A549 (cell line): ENCODE measurements at regions not wholly inside any gene's neighbourhood (a gene's known extent, or its start where the extent isn't known, plus 50 kb on each side); places are given as distances from the start of the nearest gene placed in this dataset.

Experiments used
- ATAC-seq, 2 experiments: fragments of 200-7000 bp in 1 of 2; fragments of >200 bp in 1 of 2; cut with Nextera tagmentation in 1 of 2; cut with Tn5 transposase in 1 of 2; 3 replicates each; pipeline versions ENCODE4 v1.8.0 to v1.9.1; 2018 to 2020; ENCODE audit warnings: mild to moderate bottlenecking in 1 of 2, moderate library complexity in 1 of 2
- CTCF ChIA-PET: fragments of 300-600 bp; sonication (Branson Sonifier 250); formaldehyde crosslinking; extraction: SDS; loops from one replicate; lab custom pipeline; 2021; ENCODE audit warnings: antibody characterized with exemption, inconsistent platforms; lab: Yijun Ruan, JAX
- POLR2A ChIA-PET: fragments of 350-600 bp; formaldehyde crosslinking; extraction: SDS; loops from one replicate; lab custom pipeline; 2021; ENCODE audit warnings: antibody characterized with exemption, inconsistent platforms; lab: Yijun Ruan, JAX
- DNase-seq, 2 experiments: peaks; one replicate each; pipeline versions ENCODE4 v3.0.0 to v3.0.0-alpha.2; 2011 to 2016; ENCODE audit warnings: low read depth in 1 of 2, low spot score in 1 of 2
- FAIRE-seq: peaks from 2 replicates; lab custom pipeline; 2011; peaks lifted over from hg19 to GRCh38; lab: Jason Lieb, UNC
- H3K27ac ChIP-seq, 2 experiments: fragments of >200 bp; sonication (Bioruptor Twin); formaldehyde crosslinking; 3 replicates each; pipeline ENCODE4 v1.5.1; 2016 to 2017
- H3K4me1 ChIP-seq: fragments of >200 bp; sonication (Bioruptor Twin); formaldehyde crosslinking; 3 replicates; pipeline ENCODE4 v1.6.1; 2016
- H3K4me2 ChIP-seq: fragments of >200 bp; sonication (Bioruptor Twin); formaldehyde crosslinking; 3 replicates; pipeline ENCODE4 v1.6.1; 2016
- H3K4me3 ChIP-seq: fragments of >200 bp; sonication (Bioruptor Twin); formaldehyde crosslinking; 3 replicates; pipeline ENCODE4 v1.5.1; 2016
- H3K9me3 ChIP-seq: fragments of >200 bp; sonication (Bioruptor Twin); formaldehyde crosslinking; 3 replicates; pipeline ENCODE4 v1.6.1; 2016
- BHLHE40 ChIP-seq: IDR thresholded peaks from 2 replicates; pipeline ENCODE4 v1.6.1; 2012; ENCODE audit warnings: low read depth, low read length, inconsistent platforms
- CHD2 ChIP-seq: fragments of 150-350 bp; IDR thresholded peaks from 2 replicates; pipeline ENCODE4 v1.6.1; 2014; ENCODE audit warnings: low read length; ENCODE audit not compliant: partially characterized antibody
- CHD4 ChIP-seq: fragments of 200-600 bp; sonication (generic); IDR thresholded peaks from 2 replicates; pipeline ENCODE4 v1.6.1; 2016; ENCODE audit warnings: antibody characterized with exemption, mild to moderate bottlenecking, borderline replicate concordance
- EHF ChIP-seq: fragments of 250-450 bp; sonication (Bioruptor Pico); IDR thresholded peaks from 2 replicates; pipeline ENCODE4 v1.5.0; 2020; ENCODE audit warnings: mild to moderate bottlenecking
- EHMT2 ChIP-seq: fragments of 200-600 bp; sonication (generic); IDR thresholded peaks from 2 replicates; pipeline ENCODE4 v1.6.1; 2016; ENCODE audit warnings: antibody characterized with exemption, low read depth, mild to moderate bottlenecking, moderate library complexity
- EP300 ChIP-seq, 2 experiments: fragments of >200 bp; sonication (Bioruptor Twin); formaldehyde crosslinking; IDR thresholded peaks; 2 replicates in 1 of 2; 3 replicates in 1 of 2; pipeline ENCODE4 v1.6.1; 2016 to 2017
- ESRRA ChIP-seq: fragments of 150-350 bp; IDR thresholded peaks from 2 replicates; pipeline ENCODE4 v1.6.1; 2014; ENCODE audit warnings: mild to moderate bottlenecking, low read length, borderline replicate concordance
- FOXS1 ChIP-seq: fragments of 250-450 bp; sonication (Bioruptor Pico); IDR thresholded peaks from 2 replicates; pipeline ENCODE4 v1.5.0; 2020; ENCODE audit warnings: mild to moderate bottlenecking, moderate library complexity
- HDAC2 ChIP-seq: fragments of 200-600 bp; sonication (generic); IDR thresholded peaks from 2 replicates; pipeline ENCODE4 v1.6.1; 2016
- HOXB13 ChIP-seq: fragments of 250-450 bp; sonication (Bioruptor Pico); IDR thresholded peaks from 2 replicates; pipeline ENCODE4 v1.5.0; 2020; ENCODE audit warnings: low read depth, mild to moderate bottlenecking, moderate library complexity
- MAZ ChIP-seq: fragments of 150-350 bp; IDR thresholded peaks from 2 replicates; pipeline ENCODE4 v1.6.1; 2014; ENCODE audit warnings: antibody characterized with exemption, low read depth, low read length, borderline replicate concordance
- MYC ChIP-seq: IDR thresholded peaks from 2 replicates; pipeline ENCODE4 v1.6.1; 2012; ENCODE audit warnings: mild to moderate bottlenecking, inconsistent platforms, low read length, improper control_type of control experiment, borderline replicate concordance
- PHF8 ChIP-seq: fragments of 200-600 bp; sonication (generic); IDR thresholded peaks from 2 replicates; pipeline ENCODE4 v1.6.1; 2016; ENCODE audit warnings: low read depth, mild to moderate bottlenecking, antibody characterized with exemption, moderate library complexity, borderline replicate concordance
- POLR2A ChIP-seq: IDR thresholded peaks from 2 replicates; pipeline ENCODE4 v1.6.1; 2012; ENCODE audit warnings: mild to moderate bottlenecking, low read length
- POLR2AphosphoS2 ChIP-seq: conservative IDR thresholded peaks from 2 replicates; pipeline ENCODE4 v1.6.1; 2012; ENCODE audit warnings: low read length, improper control_type of control experiment, inconsistent platforms
- RAD21 ChIP-seq, 2 experiments: fragments of >200 bp in 1 of 2; sonication (Bioruptor Twin) in 1 of 2; formaldehyde crosslinking in 1 of 2; IDR thresholded peaks in 1 of 2; conservative IDR thresholded peaks in 1 of 2; 2 replicates in 1 of 2; 3 replicates in 1 of 2; pipeline ENCODE4 v1.6.1; 2012 to 2018; ENCODE audit warnings: inconsistent platforms in 1 of 2
- RARB ChIP-seq: fragments of 250-450 bp; sonication (Bioruptor Pico); IDR thresholded peaks from 2 replicates; pipeline ENCODE4 v1.8.0; 2021; ENCODE audit warnings: mild to moderate bottlenecking, moderate library complexity
- RNF2 ChIP-seq: fragments of 200-600 bp; sonication (generic); IDR thresholded peaks from 2 replicates; pipeline ENCODE4 v1.6.1; 2016; ENCODE audit warnings: low read depth, mild to moderate bottlenecking, antibody characterized with exemption, moderate library complexity, borderline replicate concordance
- TP53 ChIP-seq: fragments of 250-450 bp; sonication (Bioruptor Pico); IDR thresholded peaks from 2 replicates; pipeline ENCODE4 v1.5.0; 2021; ENCODE audit warnings: mild to moderate bottlenecking, moderate library complexity
- ZC3H11A ChIP-seq: fragments of 450-650 bp; IDR thresholded peaks from 2 replicates; pipeline ENCODE4 v1.6.1; 2014; ENCODE audit warnings: antibody characterized with exemption, mild to moderate bottlenecking
- ZSCAN20 ChIP-seq: fragments of 250-450 bp; sonication (Bioruptor Pico); IDR thresholded peaks from 2 replicates; pipeline ENCODE4 v1.8.0; 2022; ENCODE audit warnings: mild to moderate bottlenecking, moderate library complexity
- WGBS: methylation state at CpG from one replicate; pipeline ENCODE4 v1.1.6; 2017; ENCODE audit errors: missing lambda C conversion rate; 5-methylcytosine and 5-hydroxymethylcytosine counted together
- TF ChIP-seq, protein P1 (sequence below): fragments of >200 bp; sonication (Bioruptor Twin); formaldehyde crosslinking; IDR thresholded peaks from 3 replicates; pipeline ENCODE4 v1.6.1; 2016
- TF ChIP-seq, protein P2 (sequence below): IDR thresholded peaks from 2 replicates; pipeline ENCODE4 v1.6.1; 2012; ENCODE audit warnings: low read depth, borderline replicate concordance
- TF ChIP-seq, protein P3 (sequence below): fragments of 250-450 bp; sonication (Bioruptor Pico); IDR thresholded peaks from 2 replicates; pipeline ENCODE4 v1.5.0; 2021; ENCODE audit warnings: mild to moderate bottlenecking, moderate library complexity, borderline replicate concordance
- TF ChIP-seq, protein P4 (sequence below): fragments of 450-650 bp; IDR thresholded peaks from 2 replicates; pipeline ENCODE4 v1.6.1; 2014; ENCODE audit warnings: antibody characterized with exemption
- TF ChIP-seq, protein P5 (sequence below): fragments of 250-450 bp; sonication (Bioruptor Pico); IDR thresholded peaks from 2 replicates; pipeline ENCODE4 v1.5.0; 2020; ENCODE audit warnings: low read depth, mild to moderate bottlenecking, moderate library complexity
- TF ChIP-seq, protein P6 (sequence below): fragments of 150-350 bp; IDR thresholded peaks from 2 replicates; pipeline ENCODE4 v1.6.1; 2014; ENCODE audit warnings: low read depth, mild to moderate bottlenecking, low read length

DNA sequence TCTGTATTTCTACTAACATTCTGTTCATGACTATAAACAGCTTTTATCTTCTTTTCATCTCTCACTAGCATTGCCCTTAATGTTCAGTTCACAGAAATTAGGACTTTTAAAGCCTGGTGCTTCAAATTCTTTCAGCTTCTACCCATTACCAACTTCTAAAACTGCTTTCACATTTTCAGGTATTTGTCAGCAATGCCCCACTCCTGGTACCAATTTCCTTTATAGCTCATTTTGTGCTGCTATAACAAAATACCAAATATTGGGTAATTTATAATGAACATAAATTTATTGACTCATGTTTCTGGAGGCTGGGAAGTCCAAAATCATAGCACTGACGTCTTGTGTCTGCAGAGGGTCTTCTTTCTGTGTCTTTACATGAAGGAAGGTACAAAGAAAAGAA, 753.1 kb upstream of the CCDC54 start:
- no peak for DNase-seq
- ChIA-PET POLR2A (no interaction called here), CTCF (no interaction called here)
- Histone ChIP-seq H3K4me2 (no peak overlapping the region), H3K4me3 (no peak overlapping the region), H3K9me3 (peaks cover 9% of the 10 kb centered on the region; the same call in 2 of the 3 replicates), H3K4me1 (no peaks in the 10 kb centered on the region), H3K27ac (no peak overlapping the region)
- 16% methylated on average over 1 of the region's 1 CpG for WGBS
- TF ChIP-seq RAD21 (conservative IDR thresholded peaks at IDR 0.05 in 1 of 2, IDR thresholded peaks at IDR 0.05 in 1 of 2) (no peak), RARB (CRISPR knock-in tag) (no peak), CHD4 (no peak), CHD2 (no peak), TP53 (CRISPR knock-in tag) (no peak), FOXS1 (CRISPR knock-in tag) (no peak), EHF (CRISPR knock-in tag) (no peak), ZC3H11A (no peak), ZSCAN20 (CRISPR knock-in tag) (no peak), PHF8 (no peak), HOXB13 (CRISPR knock-in tag) (no peak), POLR2AphosphoS2 (no peak), HDAC2 (no peak)
- TF ChIP-seq, protein P1, sequence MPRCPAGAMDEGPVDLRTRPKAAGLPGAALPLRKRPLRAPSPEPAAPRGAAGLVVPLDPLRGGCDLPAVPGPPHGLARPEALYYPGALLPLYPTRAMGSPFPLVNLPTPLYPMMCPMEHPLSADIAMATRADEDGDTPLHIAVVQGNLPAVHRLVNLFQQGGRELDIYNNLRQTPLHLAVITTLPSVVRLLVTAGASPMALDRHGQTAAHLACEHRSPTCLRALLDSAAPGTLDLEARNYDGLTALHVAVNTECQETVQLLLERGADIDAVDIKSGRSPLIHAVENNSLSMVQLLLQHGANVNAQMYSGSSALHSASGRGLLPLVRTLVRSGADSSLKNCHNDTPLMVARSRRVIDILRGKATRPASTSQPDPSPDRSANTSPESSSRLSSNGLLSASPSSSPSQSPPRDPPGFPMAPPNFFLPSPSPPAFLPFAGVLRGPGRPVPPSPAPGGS, result no peak
- TF ChIP-seq, protein P2, sequence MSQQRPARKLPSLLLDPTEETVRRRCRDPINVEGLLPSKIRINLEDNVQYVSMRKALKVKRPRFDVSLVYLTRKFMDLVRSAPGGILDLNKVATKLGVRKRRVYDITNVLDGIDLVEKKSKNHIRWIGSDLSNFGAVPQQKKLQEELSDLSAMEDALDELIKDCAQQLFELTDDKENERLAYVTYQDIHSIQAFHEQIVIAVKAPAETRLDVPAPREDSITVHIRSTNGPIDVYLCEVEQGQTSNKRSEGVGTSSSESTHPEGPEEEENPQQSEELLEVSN, result no peak
- TF ChIP-seq, protein P3, sequence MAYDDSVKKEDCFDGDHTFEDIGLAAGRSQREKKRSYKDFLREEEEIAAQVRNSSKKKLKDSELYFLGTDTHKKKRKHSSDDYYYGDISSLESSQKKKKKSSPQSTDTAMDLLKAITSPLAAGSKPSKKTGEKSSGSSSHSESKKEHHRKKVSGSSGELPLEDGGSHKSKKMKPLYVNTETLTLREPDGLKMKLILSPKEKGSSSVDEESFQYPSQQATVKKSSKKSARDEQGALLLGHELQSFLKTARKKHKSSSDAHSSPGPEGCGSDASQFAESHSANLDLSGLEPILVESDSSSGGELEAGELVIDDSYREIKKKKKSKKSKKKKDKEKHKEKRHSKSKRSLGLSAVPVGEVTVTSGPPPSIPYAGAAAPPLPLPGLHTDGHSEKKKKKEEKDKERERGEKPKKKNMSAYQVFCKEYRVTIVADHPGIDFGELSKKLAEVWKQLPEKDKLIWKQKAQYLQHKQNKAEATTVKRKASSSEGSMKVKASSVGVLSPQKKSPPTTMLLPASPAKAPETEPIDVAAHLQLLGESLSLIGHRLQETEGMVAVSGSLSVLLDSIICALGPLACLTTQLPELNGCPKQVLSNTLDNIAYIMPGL, result no peak
- TF ChIP-seq, protein P4, sequence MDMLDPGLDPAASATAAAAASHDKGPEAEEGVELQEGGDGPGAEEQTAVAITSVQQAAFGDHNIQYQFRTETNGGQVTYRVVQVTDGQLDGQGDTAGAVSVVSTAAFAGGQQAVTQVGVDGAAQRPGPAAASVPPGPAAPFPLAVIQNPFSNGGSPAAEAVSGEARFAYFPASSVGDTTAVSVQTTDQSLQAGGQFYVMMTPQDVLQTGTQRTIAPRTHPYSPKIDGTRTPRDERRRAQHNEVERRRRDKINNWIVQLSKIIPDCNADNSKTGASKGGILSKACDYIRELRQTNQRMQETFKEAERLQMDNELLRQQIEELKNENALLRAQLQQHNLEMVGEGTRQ, result no peak
- TF ChIP-seq, protein P5, sequence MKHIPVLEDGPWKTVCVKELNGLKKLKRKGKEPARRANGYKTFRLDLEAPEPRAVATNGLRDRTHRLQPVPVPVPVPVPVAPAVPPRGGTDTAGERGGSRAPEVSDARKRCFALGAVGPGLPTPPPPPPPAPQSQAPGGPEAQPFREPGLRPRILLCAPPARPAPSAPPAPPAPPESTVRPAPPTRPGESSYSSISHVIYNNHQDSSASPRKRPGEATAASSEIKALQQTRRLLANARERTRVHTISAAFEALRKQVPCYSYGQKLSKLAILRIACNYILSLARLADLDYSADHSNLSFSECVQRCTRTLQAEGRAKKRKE (CRISPR knock-in tag), result no peak
- FAIRE-seq, result no peak
- ATAC-seq, result no peak

DNA sequence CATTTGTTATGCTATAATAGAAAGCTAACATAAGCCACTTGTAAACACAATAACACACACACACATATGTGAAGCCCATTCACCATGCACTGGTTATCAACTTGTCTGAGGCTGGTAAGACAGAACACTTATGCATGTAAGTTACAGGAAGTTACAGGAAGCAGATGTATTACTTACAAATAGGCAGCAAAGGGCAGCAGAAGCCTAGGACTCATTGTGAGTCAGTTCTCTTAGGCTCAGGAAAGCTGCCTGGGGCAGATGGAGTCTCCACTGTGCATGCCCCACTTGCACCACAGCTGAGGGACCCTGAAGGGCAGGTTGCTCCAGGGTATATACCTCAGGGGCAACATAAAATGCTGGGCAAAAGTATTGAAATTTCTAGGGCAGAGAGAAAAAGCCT, 748.8 kb upstream of the CCDC54 start:
- CTCF ChIA-PET, result interaction anchor here (0.5 kb wide), 1 partner anchor 473 kb away, joined by 3 read pairs; no protein-coding TSS in a partner anchor

More for the DNA sequence above, 748.8 kb upstream of the CCDC54 start:
- TF ChIP-seq BHLHE40 (no peak), EHF (CRISPR knock-in tag) (no peak), EHMT2 (no peak), ZSCAN20 (CRISPR knock-in tag) (no peak), PHF8 (no peak), EP300 (IDR thresholded peaks at IDR 0.05) (no peak), ESRRA (no peak), MYC (no peak), FOXS1 (CRISPR knock-in tag) (no peak), MAZ (no peak), RNF2 (no peak), POLR2A (no peak)
- TF ChIP-seq, protein P6, sequence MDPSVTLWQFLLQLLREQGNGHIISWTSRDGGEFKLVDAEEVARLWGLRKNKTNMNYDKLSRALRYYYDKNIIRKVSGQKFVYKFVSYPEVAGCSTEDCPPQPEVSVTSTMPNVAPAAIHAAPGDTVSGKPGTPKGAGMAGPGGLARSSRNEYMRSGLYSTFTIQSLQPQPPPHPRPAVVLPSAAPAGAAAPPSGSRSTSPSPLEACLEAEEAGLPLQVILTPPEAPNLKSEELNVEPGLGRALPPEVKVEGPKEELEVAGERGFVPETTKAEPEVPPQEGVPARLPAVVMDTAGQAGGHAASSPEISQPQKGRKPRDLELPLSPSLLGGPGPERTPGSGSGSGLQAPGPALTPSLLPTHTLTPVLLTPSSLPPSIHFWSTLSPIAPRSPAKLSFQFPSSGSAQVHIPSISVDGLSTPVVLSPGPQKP, result no peak
- TF ChIP-seq, protein P2, result no peak
- ATAC-seq (no peak), FAIRE-seq (no peak), DNase-seq (no peak)
- POLR2A ChIA-PET, result no interaction called here
- Histone ChIP-seq H3K4me2 (no peak overlapping the region), H3K4me1 (no peaks in the 10 kb centered on the region), H3K4me3 (no peak overlapping the region), H3K9me3 (peaks cover 9% of the 10 kb centered on the region; the same call in 2 of the 3 replicates), H3K27ac (no peak overlapping the region)
